ENCODE measurements at regions not wholly inside any gene's neighbourhood (a gene's known extent, or its start where the extent isn't known, plus 50 kb on each side); places are given as distances from the start of the nearest gene placed in this dataset.

DNA sequence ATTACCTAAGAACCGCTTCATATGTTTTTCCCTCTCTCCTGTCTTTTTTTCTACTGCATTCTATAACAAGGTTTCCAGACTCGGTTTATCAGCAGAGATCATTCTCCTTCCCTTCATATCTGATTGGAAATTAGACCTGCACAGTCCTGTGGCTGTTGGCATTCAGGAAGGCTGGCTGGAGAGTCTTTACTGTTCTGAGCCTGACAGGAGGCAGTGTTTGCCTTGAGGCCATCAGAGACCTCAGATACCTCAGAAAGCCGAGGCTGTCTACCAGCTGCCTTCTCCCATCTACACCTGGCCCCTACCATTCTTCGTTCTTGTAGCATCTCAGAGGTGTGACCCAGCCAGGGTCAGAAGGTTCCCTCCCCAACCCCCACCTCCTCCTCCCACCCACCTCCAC is 182.0 kb downstream of the CAND1 start:
- TF ChIP-seq POLR2AphosphoS5 (IDR thresholded peaks at IDR 0.05; ENCODE audit: borderline replicate concordance, low read depth, low read length), result no peak
- no peak for TF ChIP-seq EZH2 (IDR thresholded peaks at IDR 0.05)

All from SK-N-MC (cell line).